WTC11 (cell line): ENCODE measurements at regions not wholly inside any gene's neighbourhood (a gene's known extent, or its start where the extent isn't known, plus 50 kb on each side); places are given as distances from the start of the nearest gene placed in this dataset.

Experiments used
- ATAC-seq: fragments of 200-7000 bp; cut with Tn5 transposase; 2 replicates; pipeline ENCODE4 v1.10.0; 2021; ENCODE audit warnings: mild to moderate bottlenecking, moderate library complexity
- CTCF ChIA-PET: fragments of 300-600 bp; sonication (Branson Sonifier 250); formaldehyde crosslinking; loops from one replicate; lab custom pipeline; 2021; ENCODE audit warnings: antibody characterized with exemption; lab: Charles Lee
- POLR2A ChIA-PET: fragments of 350-600 bp; sonication (Branson Sonifier 250); formaldehyde crosslinking; loops from one replicate; lab custom pipeline; 2021; ENCODE audit warnings: antibody characterized with exemption; lab: Charles Lee
- DNase-seq: peaks from one replicate; pipeline ENCODE4 v3.0.0; 2021; ENCODE audit warnings: low spot score
- H3K27ac Mint-ChIP-seq: 2 replicates; pipeline ENCODE4 v1.8.0; 2021; ENCODE audit warnings: mixed read lengths
- H3K27me3 Mint-ChIP-seq: 2 replicates; pipeline ENCODE4 v1.8.0; 2021; ENCODE audit warnings: low read depth, mild to moderate bottlenecking, moderate library complexity, mixed read lengths
- H3K36me3 Mint-ChIP-seq: 2 replicates; pipeline ENCODE4 v1.8.0; 2021; ENCODE audit warnings: mixed read lengths
- H3K4me1 Mint-ChIP-seq: 2 replicates; pipeline ENCODE4 v1.8.0; 2022; ENCODE audit warnings: mixed read lengths
- H3K4me3 Mint-ChIP-seq: 2 replicates; pipeline ENCODE4 v1.8.0; 2021; ENCODE audit warnings: mild to moderate bottlenecking, moderate library complexity, mixed read lengths
- H3K9me3 Mint-ChIP-seq: 2 replicates; pipeline ENCODE4 v1.8.0; 2021; ENCODE audit warnings: mixed read lengths
- CTCF ChIP-seq: fragments of 200-600 bp; IDR thresholded peaks from 2 replicates; pipeline ENCODE4 v1.8.0; 2022; ENCODE audit warnings: antibody characterized with exemption
- ERG ChIP-seq: fragments of 250-450 bp; sonication (Bioruptor Pico); IDR thresholded peaks from 2 replicates; pipeline ENCODE4 v1.8.0; 2021; ENCODE audit warnings: mild to moderate bottlenecking
- FOXJ3 ChIP-seq: sonication (generic); formaldehyde crosslinking; IDR thresholded peaks from 2 replicates; pipeline ENCODE4 v1.9.0; 2021; ENCODE audit warnings: missing genetic modification reagents, mild to moderate bottlenecking, borderline replicate concordance
- FOXP4 ChIP-seq: sonication (generic); formaldehyde crosslinking; IDR thresholded peaks from 2 replicates; pipeline ENCODE4 v1.8.0; 2022; ENCODE audit warnings: mild to moderate bottlenecking, missing genetic modification reagents
- GABPB1 ChIP-seq: sonication (generic); formaldehyde crosslinking; IDR thresholded peaks from 2 replicates; pipeline ENCODE4 v1.8.1; 2023; ENCODE audit warnings: mild to moderate bottlenecking, missing genetic modification reagents
- RORB ChIP-seq: fragments of 250-450 bp; sonication (Bioruptor Pico); IDR thresholded peaks from 2 replicates; pipeline ENCODE4 v1.9.0; 2021; ENCODE audit warnings: mild to moderate bottlenecking
- TP53 ChIP-seq: sonication (generic); formaldehyde crosslinking; IDR thresholded peaks from 2 replicates; pipeline ENCODE4 v1.8.1; 2023; ENCODE audit warnings: mild to moderate bottlenecking, missing genetic modification reagents
- ZBTB43 ChIP-seq: sonication (generic); formaldehyde crosslinking; IDR thresholded peaks from 2 replicates; pipeline ENCODE4 v1.8.1; 2023; ENCODE audit warnings: mild to moderate bottlenecking, missing genetic modification reagents
- ZNF232 ChIP-seq: sonication (generic); formaldehyde crosslinking; IDR thresholded peaks from 2 replicates; pipeline ENCODE4 v1.8.0; 2022; ENCODE audit warnings: mild to moderate bottlenecking, missing genetic modification reagents
- TF ChIP-seq, protein P1 (sequence below): fragments of 250-450 bp; sonication (Bioruptor Pico); IDR thresholded peaks from 2 replicates; pipeline ENCODE4 v2.1.2; 2022; ENCODE audit warnings: mild to moderate bottlenecking, moderate library complexity
- TF ChIP-seq, protein P2 (sequence below): sonication (generic); formaldehyde crosslinking; IDR thresholded peaks from 2 replicates; pipeline ENCODE4 v1.8.0; 2023; ENCODE audit warnings: missing genetic modification reagents, mild to moderate bottlenecking, borderline replicate concordance
- TF ChIP-seq, protein P3 (sequence below): sonication (generic); formaldehyde crosslinking; IDR thresholded peaks from 2 replicates; pipeline ENCODE4 v1.8.0; 2022; ENCODE audit warnings: mild to moderate bottlenecking, missing genetic modification reagents

DNA sequence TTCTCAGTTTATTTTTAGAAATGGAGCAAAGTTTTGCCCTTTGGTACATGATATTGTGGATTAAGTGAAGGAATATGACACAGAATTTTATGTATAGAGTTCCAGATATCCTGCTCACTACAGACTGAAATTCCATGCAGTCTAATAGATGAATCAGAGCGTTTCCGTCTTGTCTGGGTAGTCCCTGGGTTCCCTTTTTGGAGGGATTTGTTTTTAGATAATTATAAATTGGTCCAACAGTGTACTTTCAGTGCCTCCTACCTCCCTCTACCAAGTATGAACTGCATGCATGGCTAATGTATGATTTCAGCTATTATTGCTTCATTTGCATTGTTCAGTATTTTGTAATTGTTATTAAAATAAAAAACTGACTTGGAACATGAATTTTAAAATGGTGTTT is 74.4 kb downstream of the SEPTIN7 start:
- CTCF ChIA-PET = no interaction called here
- no peak for DNase-seq

DNA sequence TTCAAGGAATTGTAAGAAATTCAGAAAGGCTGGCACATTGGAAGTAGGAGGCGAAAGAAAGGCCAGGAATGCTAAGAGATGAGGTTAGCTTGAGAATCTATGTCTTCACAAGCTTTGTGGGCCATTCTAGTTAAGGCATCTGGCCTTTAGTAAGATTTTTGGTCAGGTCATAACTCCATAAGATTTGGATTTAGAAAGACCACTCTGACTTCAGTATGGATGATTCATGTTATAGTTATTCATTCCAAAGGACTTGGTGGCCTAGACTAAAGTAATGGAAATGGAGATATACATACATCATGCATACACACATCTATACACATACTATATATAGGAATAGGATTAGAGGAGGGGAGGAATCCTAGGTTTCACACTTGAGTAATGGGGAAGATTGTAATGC is 77.5 kb downstream of the SEPTIN7 start:
- Mint-ChIP-seq H3K9me3 (no peaks in the 10 kb centered on the region), H3K36me3 (0 out of 2 replicates have a peak, but pooled peaks cover 7% of the 10 kb centered on the region), H3K27me3 (no peaks in the 10 kb centered on the region), H3K4me1 (no peaks in the 10 kb centered on the region), H3K27ac (no peak overlapping the region), H3K4me3 (no peak overlapping the region)
- POLR2A ChIA-PET = no interaction called here
- CTCF ChIA-PET = no interaction called here
- ATAC-seq = no peak
- DNase-seq = no peak
- no peak for TF ChIP-seq FOXP4
- TF ChIP-seq, protein P1, sequence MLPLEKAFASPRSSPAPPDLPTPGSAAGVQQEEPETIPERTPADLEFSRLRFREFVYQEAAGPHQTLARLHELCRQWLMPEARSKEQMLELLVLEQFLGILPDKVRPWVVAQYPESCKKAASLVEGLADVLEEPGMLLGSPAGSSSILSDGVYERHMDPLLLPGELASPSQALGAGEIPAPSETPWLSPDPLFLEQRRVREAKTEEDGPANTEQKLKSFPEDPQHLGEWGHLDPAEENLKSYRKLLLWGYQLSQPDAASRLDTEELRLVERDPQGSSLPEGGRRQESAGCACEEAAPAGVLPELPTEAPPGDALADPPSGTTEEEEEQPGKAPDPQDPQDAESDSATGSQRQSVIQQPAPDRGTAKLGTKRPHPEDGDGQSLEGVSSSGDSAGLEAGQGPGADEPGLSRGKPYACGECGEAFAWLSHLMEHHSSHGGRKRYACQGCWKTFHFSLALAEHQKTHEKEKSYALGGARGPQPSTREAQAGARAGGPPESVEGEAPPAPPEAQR (CRISPR knock-in tag) = no peak
- no peak for TF ChIP-seq ERG (CRISPR knock-in tag)
- TF ChIP-seq, protein P2, sequence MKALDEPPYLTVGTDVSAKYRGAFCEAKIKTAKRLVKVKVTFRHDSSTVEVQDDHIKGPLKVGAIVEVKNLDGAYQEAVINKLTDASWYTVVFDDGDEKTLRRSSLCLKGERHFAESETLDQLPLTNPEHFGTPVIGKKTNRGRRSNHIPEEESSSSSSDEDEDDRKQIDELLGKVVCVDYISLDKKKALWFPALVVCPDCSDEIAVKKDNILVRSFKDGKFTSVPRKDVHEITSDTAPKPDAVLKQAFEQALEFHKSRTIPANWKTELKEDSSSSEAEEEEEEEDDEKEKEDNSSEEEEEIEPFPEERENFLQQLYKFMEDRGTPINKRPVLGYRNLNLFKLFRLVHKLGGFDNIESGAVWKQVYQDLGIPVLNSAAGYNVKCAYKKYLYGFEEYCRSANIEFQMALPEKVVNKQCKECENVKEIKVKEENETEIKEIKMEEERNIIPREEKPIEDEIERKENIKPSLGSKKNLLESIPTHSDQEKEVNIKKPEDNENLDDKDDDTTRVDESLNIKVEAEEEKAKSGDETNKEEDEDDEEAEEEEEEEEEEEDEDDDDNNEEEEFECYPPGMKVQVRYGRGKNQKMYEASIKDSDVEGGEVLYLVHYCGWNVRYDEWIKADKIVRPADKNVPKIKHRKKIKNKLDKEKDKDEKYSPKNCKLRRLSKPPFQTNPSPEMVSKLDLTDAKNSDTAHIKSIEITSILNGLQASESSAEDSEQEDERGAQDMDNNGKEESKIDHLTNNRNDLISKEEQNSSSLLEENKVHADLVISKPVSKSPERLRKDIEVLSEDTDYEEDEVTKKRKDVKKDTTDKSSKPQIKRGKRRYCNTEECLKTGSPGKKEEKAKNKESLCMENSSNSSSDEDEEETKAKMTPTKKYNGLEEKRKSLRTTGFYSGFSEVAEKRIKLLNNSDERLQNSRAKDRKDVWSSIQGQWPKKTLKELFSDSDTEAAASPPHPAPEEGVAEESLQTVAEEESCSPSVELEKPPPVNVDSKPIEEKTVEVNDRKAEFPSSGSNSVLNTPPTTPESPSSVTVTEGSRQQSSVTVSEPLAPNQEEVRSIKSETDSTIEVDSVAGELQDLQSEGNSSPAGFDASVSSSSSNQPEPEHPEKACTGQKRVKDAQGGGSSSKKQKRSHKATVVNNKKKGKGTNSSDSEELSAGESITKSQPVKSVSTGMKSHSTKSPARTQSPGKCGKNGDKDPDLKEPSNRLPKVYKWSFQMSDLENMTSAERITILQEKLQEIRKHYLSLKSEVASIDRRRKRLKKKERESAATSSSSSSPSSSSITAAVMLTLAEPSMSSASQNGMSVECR (CRISPR knock-in tag) = no peak
- no peak for TF ChIP-seq ZBTB43 (CRISPR knock-in tag)
- TF ChIP-seq TP53 (CRISPR knock-in tag) = no peak
- TF ChIP-seq RORB = no peak

More for the DNA sequence above, 74.4 kb downstream of the SEPTIN7 start:
- peaks cover 15% of the 10 kb centered on the region for H3K4me1 Mint-ChIP-seq
- no peaks in the 10 kb centered on the region for H3K36me3 Mint-ChIP-seq
- no peak overlapping the region for H3K27ac Mint-ChIP-seq
- ATAC-seq = no peak
- TF ChIP-seq, protein P2 (CRISPR knock-in tag) = no peak
- TF ChIP-seq RORB (no peak), ZNF232 (CRISPR knock-in tag) (no peak), FOXJ3 (CRISPR knock-in tag) (no peak), GABPB1 (CRISPR knock-in tag) (no peak), CTCF (no peak)
- TF ChIP-seq, protein P3, sequence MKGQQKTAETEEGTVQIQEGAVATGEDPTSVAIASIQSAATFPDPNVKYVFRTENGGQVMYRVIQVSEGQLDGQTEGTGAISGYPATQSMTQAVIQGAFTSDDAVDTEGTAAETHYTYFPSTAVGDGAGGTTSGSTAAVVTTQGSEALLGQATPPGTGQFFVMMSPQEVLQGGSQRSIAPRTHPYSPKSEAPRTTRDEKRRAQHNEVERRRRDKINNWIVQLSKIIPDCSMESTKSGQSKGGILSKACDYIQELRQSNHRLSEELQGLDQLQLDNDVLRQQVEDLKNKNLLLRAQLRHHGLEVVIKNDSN (CRISPR knock-in tag) = no peak
- H3K27me3 Mint-ChIP-seq = no peaks in the 10 kb centered on the region
- POLR2A ChIA-PET = no interaction called here
- H3K4me3 Mint-ChIP-seq = no peak overlapping the region
- no peaks in the 10 kb centered on the region for H3K9me3 Mint-ChIP-seq
